Stomach smooth muscle (tissue), 2 donors: ENCODE measurements at regions not wholly inside any gene's neighbourhood (a gene's known extent, or its start where the extent isn't known, plus 50 kb on each side); places are given as distances from the start of the nearest gene placed in this dataset.

Experiments used
- H3K27ac ChIP-seq: one replicate; pipeline ENCODE4 v1.7.0; 2013; ENCODE audit warnings: mild to moderate bottlenecking, low read length, inconsistent platforms
- H3K27me3 ChIP-seq, 2 donors: one replicate each; pipeline ENCODE4 v1.7.0; 2013; ENCODE audit warnings: low read length in 2 of 2; ENCODE audit not compliant: insufficient read depth in 2 of 2, control insufficient read depth in 1 of 2
- H3K36me3 ChIP-seq, 2 donors: one replicate each; pipeline ENCODE4 v1.7.0; 2013; ENCODE audit warnings: low read length in 2 of 2; ENCODE audit not compliant: control insufficient read depth in 2 of 2, insufficient read depth in 2 of 2
- H3K4me1 ChIP-seq: one replicate; pipeline ENCODE4 v1.7.0; 2013; ENCODE audit warnings: low read length; ENCODE audit not compliant: control insufficient read depth, insufficient read depth
- H3K4me3 ChIP-seq, 2 donors: one replicate each; pipeline ENCODE4 v1.7.0; 2013; ENCODE audit warnings: low read length in 2 of 2
- H3K9ac ChIP-seq, 2 donors: one replicate each; pipeline ENCODE4 v1.7.0; 2013; ENCODE audit warnings: low read length in 2 of 2, mild to moderate bottlenecking in 1 of 2
- H3K9me3 ChIP-seq, 2 donors: one replicate each; pipeline ENCODE4 v1.7.0; 2013; ENCODE audit warnings: low read length in 2 of 2; ENCODE audit not compliant: control insufficient read depth in 2 of 2
- donor health status: healthy.
- donor health status: Pancreatic carcinoma.

DNA sequence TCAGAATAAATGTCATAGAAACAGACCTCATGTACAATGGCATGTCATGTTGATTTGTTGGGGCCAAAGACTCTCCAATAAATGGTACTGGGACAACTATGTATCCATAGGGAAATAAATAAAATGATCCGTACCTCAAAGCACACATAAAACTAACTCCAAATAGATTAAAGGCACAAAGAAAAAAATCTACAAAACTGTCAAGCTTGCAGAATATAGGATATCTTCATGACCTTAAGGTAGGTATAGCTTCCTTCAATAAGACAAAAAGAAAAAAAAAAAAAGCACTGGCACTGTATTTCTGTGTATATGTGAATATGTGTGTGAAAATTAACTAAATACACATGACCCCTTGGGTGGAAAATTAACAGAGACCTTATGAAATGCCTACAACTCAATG is 101.9 kb downstream of the DIRAS2 start:
- Histone ChIP-seq H3K36me3 (no peaks in the 10 kb centered on the region), H3K9me3 (no peaks in the 10 kb centered on the region), H3K27me3 (no peaks in the 10 kb centered on the region), H3K27ac (no peak overlapping the region), H3K9ac (no peak overlapping the region), H3K4me1 (no peaks in the 10 kb centered on the region), H3K4me3 (no peak overlapping the region)

- Histone ChIP-seq H3K4me1 (no peaks in the 10 kb centered on the region), H3K9me3 (peaks cover 7 to 10% of the 10 kb centered on the region in 2 donors), H3K36me3 (no peaks in the 10 kb centered on the region), H3K27ac (no peak overlapping the region), H3K4me3 (no peak overlapping the region), H3K9ac (no peak overlapping the region), H3K27me3 (no peaks in the 10 kb centered on the region)
These were observed 98.1 kb downstream of the DIRAS2 start for GRCh38 chr9:90544488-90544887.

DNA sequence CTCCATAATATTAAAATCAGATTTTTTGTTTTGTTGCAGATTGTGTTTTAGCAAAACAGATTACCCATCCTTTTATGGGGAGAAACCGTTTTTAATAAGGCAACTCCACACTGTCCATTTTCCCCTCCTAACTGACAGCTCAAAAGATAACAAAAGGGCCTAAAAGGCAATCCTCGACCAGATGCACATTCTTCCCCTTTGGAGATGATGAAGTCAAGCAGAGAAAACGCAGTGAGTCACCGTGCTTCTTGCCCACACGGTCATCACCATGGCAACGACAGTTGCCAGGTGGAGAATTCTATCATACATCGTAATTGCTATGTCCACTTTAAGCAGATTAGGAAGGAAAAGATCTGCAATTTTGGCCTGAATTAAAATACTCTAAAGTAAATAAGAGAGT is 96.4 kb downstream of the DIRAS2 start:
- Histone ChIP-seq H3K27me3 (no peaks in the 10 kb centered on the region), H3K9ac (no peak overlapping the region), H3K9me3 (peaks cover 9 to 10% of the 10 kb centered on the region in 2 donors), H3K27ac (no peak overlapping the region), H3K4me3 (no peak overlapping the region), H3K4me1 (no peaks in the 10 kb centered on the region), H3K36me3 (no peaks in the 10 kb centered on the region)

DNA sequence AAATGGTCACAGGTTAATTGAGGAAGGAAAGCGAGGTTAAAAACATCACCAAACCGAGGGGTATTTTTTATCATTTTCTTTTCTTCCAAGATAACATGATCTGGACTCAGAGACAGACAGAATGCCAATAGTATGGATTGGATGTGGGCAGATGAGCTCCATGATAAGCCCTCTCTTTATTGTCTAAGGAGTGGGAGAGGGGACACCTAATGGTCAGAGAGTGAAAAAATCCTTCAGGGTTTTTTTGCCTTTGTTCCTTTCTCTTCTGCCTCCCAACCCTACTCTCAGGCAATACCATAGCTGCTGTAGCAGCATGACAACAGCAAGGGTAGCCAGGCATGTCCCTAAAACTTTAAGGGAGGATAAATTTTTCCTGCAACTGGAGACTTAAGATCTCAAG is 94.7 kb downstream of the DIRAS2 start:
- no peaks in the 10 kb centered on the region for H3K36me3 ChIP-seq
- H3K27ac ChIP-seq = no peak overlapping the region
- peaks cover 9 to 10% of the 10 kb centered on the region in 2 donors for H3K9me3 ChIP-seq
- no peaks in the 10 kb centered on the region for H3K4me1 ChIP-seq
- H3K27me3 ChIP-seq = no peaks in the 10 kb centered on the region
- no peak overlapping the region for H3K9ac ChIP-seq
- H3K4me3 ChIP-seq = no peak overlapping the region

- Histone ChIP-seq H3K36me3 (no peaks in the 10 kb centered on the region), H3K27ac (no peak overlapping the region)
These were observed 90.3 kb downstream of the DIRAS2 start for GRCh38 chr9:90552317-90552716.

GRCh38 chr9:90555351-90556057 is 87.1 kb downstream of the DIRAS2 start:
- no peak overlapping the region for H3K9ac ChIP-seq
- H3K4me1 ChIP-seq = no peaks in the 10 kb centered on the region
- H3K4me3 ChIP-seq = no peak overlapping the region
- H3K27me3 ChIP-seq = no peaks in the 10 kb centered on the region
- no peaks in the 10 kb centered on the region for H3K9me3 ChIP-seq
- no peak overlapping the region for H3K27ac ChIP-seq
- H3K36me3 ChIP-seq = no peaks in the 10 kb centered on the region

More at GRCh38 chr9:90552317-90552716, 90.3 kb downstream of the DIRAS2 start:
- H3K27me3 ChIP-seq = no peaks in the 10 kb centered on the region
- no peak overlapping the region for H3K4me3 ChIP-seq
- no peak overlapping the region for H3K9ac ChIP-seq
- peaks cover 9 to 10% of the 10 kb centered on the region in 2 donors for H3K9me3 ChIP-seq
- H3K4me1 ChIP-seq = no peaks in the 10 kb centered on the region

- Histone ChIP-seq H3K27ac (no peak overlapping the region), H3K27me3 (no peaks in the 10 kb centered on the region), H3K4me3 (no peak overlapping the region)
These were observed 85.5 kb downstream of the DIRAS2 start for GRCh38 chr9:90556897-90557675.

GRCh38 chr9:90559075-90560073 is 83.2 kb downstream of the DIRAS2 start:
- no peak overlapping the region for H3K9ac ChIP-seq
- H3K4me3 ChIP-seq = no peak overlapping the region
- H3K27ac ChIP-seq = no peak overlapping the region
- H3K27me3 ChIP-seq = no peaks in the 10 kb centered on the region
- no peaks in the 10 kb centered on the region for H3K9me3 ChIP-seq
- H3K36me3 ChIP-seq = no peaks in the 10 kb centered on the region
- no peaks in the 10 kb centered on the region for H3K4me1 ChIP-seq

More at GRCh38 chr9:90556897-90557675, 85.5 kb downstream of the DIRAS2 start:
- Histone ChIP-seq H3K9ac (no peak overlapping the region), H3K4me1 (no peaks in the 10 kb centered on the region), H3K36me3 (no peaks in the 10 kb centered on the region), H3K9me3 (no peaks in the 10 kb centered on the region)
